Trophoblast cell (in vitro differentiated cells and primary cell): ENCODE measurements at regions not wholly inside any gene's neighbourhood (a gene's known extent, or its start where the extent isn't known, plus 50 kb on each side); places are given as distances from the start of the nearest gene placed in this dataset.

ENCODE experiments used
- DNase-seq, 2 donors: peaks; one replicate each; pipeline ENCODE4 v3.0.0-alpha.2; 2016
- H2AFZ ChIP-seq: 2 replicates; pipeline ENCODE4 v1.6.1; 2013; ENCODE audit warnings: low read length, moderate library complexity, mild to moderate bottlenecking; ENCODE audit not compliant: insufficient read depth, poor library complexity
- H2AK5ac ChIP-seq: 2 replicates; pipeline ENCODE4 v1.6.1; 2013; ENCODE audit warnings: mild to moderate bottlenecking, low read length
- H2BK120ac ChIP-seq: 2 replicates; pipeline ENCODE4 v1.6.1; 2013; ENCODE audit warnings: low read length, mild to moderate bottlenecking, moderate library complexity; ENCODE audit not compliant: insufficient read depth, poor library complexity
- H2BK12ac ChIP-seq: 2 replicates; pipeline ENCODE4 v1.6.1; 2013; ENCODE audit warnings: mild to moderate bottlenecking, low read length, moderate library complexity
- H2BK5ac ChIP-seq: 2 replicates; pipeline ENCODE4 v1.6.1; 2013; ENCODE audit warnings: low read length, low read depth, moderate library complexity, mild to moderate bottlenecking; ENCODE audit not compliant: poor library complexity
- H3K14ac ChIP-seq: 2 replicates; pipeline ENCODE4 v1.6.1; 2013; ENCODE audit warnings: mild to moderate bottlenecking, low read length
- H3K18ac ChIP-seq: 2 replicates; pipeline ENCODE4 v1.6.1; 2013; ENCODE audit warnings: mild to moderate bottlenecking, low read length
- H3K23ac ChIP-seq: 2 replicates; pipeline ENCODE4 v1.6.1; 2013; ENCODE audit warnings: low read length
- H3K27ac ChIP-seq: 2 replicates; pipeline ENCODE4 v1.5.1; 2013; ENCODE audit warnings: low read depth, mild to moderate bottlenecking, inconsistent platforms, low read length, moderate library complexity
- H3K27me3 ChIP-seq: 2 replicates; pipeline ENCODE4 v1.6.1; 2013; ENCODE audit warnings: inconsistent platforms, mild to moderate bottlenecking, low read length, moderate library complexity; ENCODE audit not compliant: insufficient read depth
- H3K36me3 ChIP-seq, 2 experiments: 1 replicate in 1 of 2; 2 replicates in 1 of 2; pipeline ENCODE4 v1.6.1; 2013; ENCODE audit warnings: low read length in 2 of 2, mild to moderate bottlenecking in 2 of 2, moderate library complexity in 1 of 2; ENCODE audit not compliant: insufficient read depth in 2 of 2, control insufficient read depth in 1 of 2
- H3K4ac ChIP-seq: 2 replicates; pipeline ENCODE4 v1.6.1; 2013; ENCODE audit warnings: low read depth, mild to moderate bottlenecking, low read length, moderate library complexity
- H3K4me1 ChIP-seq, 2 experiments: 1 replicate in 1 of 2; 2 replicates in 1 of 2; pipeline ENCODE4 v1.6.1; 2013; ENCODE audit warnings: low read length in 2 of 2, mild to moderate bottlenecking in 2 of 2, moderate library complexity in 1 of 2; ENCODE audit not compliant: insufficient read depth in 2 of 2, control insufficient read depth in 1 of 2
- H3K4me2 ChIP-seq: 2 replicates; pipeline ENCODE4 v1.6.1; 2013; ENCODE audit warnings: inconsistent platforms, mild to moderate bottlenecking, low read length, moderate library complexity
- H3K4me3 ChIP-seq: 2 replicates; pipeline ENCODE4 v1.5.1; 2013; ENCODE audit warnings: mild to moderate bottlenecking, low read depth, low read length, inconsistent platforms
- H3K79me1 ChIP-seq: one replicate; pipeline ENCODE4 v1.6.1; 2013; ENCODE audit warnings: low read length
- H3K79me2 ChIP-seq: 2 replicates; pipeline ENCODE4 v1.6.1; 2013; ENCODE audit warnings: low read length, mild to moderate bottlenecking; ENCODE audit not compliant: control insufficient read depth, insufficient read depth, poor library complexity
- H3K9ac ChIP-seq: 2 replicates; pipeline ENCODE4 v1.6.1; 2013; ENCODE audit warnings: mild to moderate bottlenecking, low read length
- H3K9me3 ChIP-seq: 2 replicates; pipeline ENCODE4 v1.6.1; 2013; ENCODE audit warnings: low read depth, mild to moderate bottlenecking, control low read depth, inconsistent platforms, low read length; ENCODE audit not compliant: insufficient read depth
- H4K12ac ChIP-seq: 2 replicates; pipeline ENCODE4 v1.6.1; 2013; ENCODE audit warnings: low read depth, mild to moderate bottlenecking, low read length, moderate library complexity
- H4K8ac ChIP-seq: 2 replicates; pipeline ENCODE4 v1.6.1; 2013; ENCODE audit warnings: low read depth, mild to moderate bottlenecking, low read length, moderate library complexity
- H4K91ac ChIP-seq: one replicate; pipeline ENCODE4 v1.6.1; 2013; ENCODE audit warnings: low read depth, mild to moderate bottlenecking, low read length, moderate library complexity
- whole genome bisulfite sequencing: extraction: QIAGEN DNeasy Blood & Tissue Kit; methylation state at CpG from one replicate; pipeline ENCODE4 v1.1.7; 2013; ENCODE audit warnings: missing lambda C conversion rate; ENCODE audit not compliant: insufficient read length, insufficient coverage; ENCODE audit errors: extremely low coverage; 5-methylcytosine and 5-hydroxymethylcytosine counted together

GRCh38 chr11:15341587-15341986 is 226.9 kb downstream of the INSC start:
- no peak overlapping the region for H3K4me3 ChIP-seq
- H4K8ac ChIP-seq, result no peak overlapping the region
- H3K4me2 ChIP-seq, result no peak overlapping the region
- WGBS, result no CpG with 5 or more reads among the region's 1 CpG
- H3K79me1 ChIP-seq, result no peaks in the 10 kb centered on the region
- H2AFZ ChIP-seq, result no peak overlapping the region
- H2BK5ac ChIP-seq, result no peak overlapping the region
- H3K27me3 ChIP-seq, result no peaks in the 10 kb centered on the region
- DNase-seq, result no peak
- no peak overlapping the region for H2BK120ac ChIP-seq
- H3K27ac ChIP-seq, result no peak overlapping the region
- H3K9me3 ChIP-seq, result no peaks in the 10 kb centered on the region
- H3K4ac ChIP-seq, result no peak overlapping the region
- no peak overlapping the region for H3K14ac ChIP-seq
- H4K91ac ChIP-seq, result no peak overlapping the region
- no peaks in the 10 kb centered on the region for H3K79me2 ChIP-seq
- no peak overlapping the region for H4K12ac ChIP-seq
- H3K4me1 ChIP-seq, result no peaks in the 10 kb centered on the region
- no peak overlapping the region for H3K18ac ChIP-seq
- no peak overlapping the region for H3K9ac ChIP-seq
- H3K23ac ChIP-seq, result no peak overlapping the region
- H2AK5ac ChIP-seq, result no peak overlapping the region
- no peak overlapping the region for H2BK12ac ChIP-seq
- H3K36me3 ChIP-seq, result no peaks in the 10 kb centered on the region

GRCh38 chr11:15342163-15342562 is 227.4 kb downstream of the INSC start:
- Histone ChIP-seq H2BK5ac (no peak overlapping the region), H3K9ac (no peak overlapping the region)

GRCh38 chr11:15346907-15347306 is 232.2 kb downstream of the INSC start:
- H3K4me1 ChIP-seq, result peaks cover 6 to 16% of the 10 kb centered on the region in 2 experiments
- H3K79me2 ChIP-seq, result no peaks in the 10 kb centered on the region
- WGBS, result no CpG with 5 or more reads among the region's 4 CpGs
- no peak overlapping the region for H4K91ac ChIP-seq
- H4K8ac ChIP-seq, result no peak overlapping the region
- no peak overlapping the region for H3K18ac ChIP-seq
- H3K27ac ChIP-seq, result no peak overlapping the region
- DNase-seq, result peak in 1 of 2 donors; percentile 13
- no peaks in the 10 kb centered on the region for H3K9me3 ChIP-seq
- no peak overlapping the region for H3K9ac ChIP-seq
- H3K14ac ChIP-seq, result no peak overlapping the region
- H2AFZ ChIP-seq, result no peak overlapping the region
- H3K4me3 ChIP-seq, result no peak overlapping the region
- no peak overlapping the region for H4K12ac ChIP-seq
- no peak overlapping the region for H3K4ac ChIP-seq
- H3K23ac ChIP-seq, result no peak overlapping the region
- H3K4me2 ChIP-seq, result no peak overlapping the region
- H3K27me3 ChIP-seq, result no peaks in the 10 kb centered on the region
- H2BK12ac ChIP-seq, result no peak overlapping the region
- no peak overlapping the region for H2AK5ac ChIP-seq
- H3K36me3 ChIP-seq, result no peaks in the 10 kb centered on the region
- H3K79me1 ChIP-seq, result peaks cover 9% of the 10 kb centered on the region
- no peak overlapping the region for H2BK120ac ChIP-seq
- no peak overlapping the region for H2BK5ac ChIP-seq

More at GRCh38 chr11:15342163-15342562, 227.4 kb downstream of the INSC start:
- WGBS, result no CpG with 5 or more reads among the region's 2 CpGs
- Histone ChIP-seq H3K4me3 (no peak overlapping the region), H3K79me1 (no peaks in the 10 kb centered on the region), H3K18ac (no peak overlapping the region), H3K23ac (no peak overlapping the region), H4K12ac (no peak overlapping the region), H3K9me3 (no peaks in the 10 kb centered on the region), H3K14ac (no peak overlapping the region), H3K27ac (no peak overlapping the region), H2AFZ (no peak overlapping the region), H3K79me2 (no peaks in the 10 kb centered on the region), H3K27me3 (no peaks in the 10 kb centered on the region), H2BK120ac (no peak overlapping the region), H4K8ac (no peak overlapping the region), H3K4me2 (no peak overlapping the region), H3K36me3 (no peaks in the 10 kb centered on the region), H3K4me1 (no peaks in the 10 kb centered on the region), H4K91ac (no peak overlapping the region), H2BK12ac (no peak overlapping the region), H2AK5ac (no peak overlapping the region), H3K4ac (no peak overlapping the region)
- no peak for DNase-seq

- Histone ChIP-seq H2BK120ac (no peak overlapping the region), H2AFZ (no peak overlapping the region), H4K8ac (no peak overlapping the region), H2BK12ac (no peak overlapping the region), H2BK5ac (peak overlapping the region; percentile 12), H4K91ac (no peak overlapping the region), H3K36me3 (no peaks in the 10 kb centered on the region), H3K27ac (peak overlapping the region; percentile 44), H3K79me2 (no peaks in the 10 kb centered on the region), H3K4me3 (no peak overlapping the region), H3K79me1 (peaks cover 9% of the 10 kb centered on the region), H3K4me2 (no peak overlapping the region), H3K27me3 (no peaks in the 10 kb centered on the region), H3K4ac (no peak overlapping the region), H3K23ac (no peak overlapping the region), H3K4me1 (peaks cover 6 to 16% of the 10 kb centered on the region in 2 experiments), H3K9ac (no peak overlapping the region), H3K14ac (peak overlapping the region; percentile 21), H4K12ac (no peak overlapping the region), H2AK5ac (no peak overlapping the region), H3K18ac (no peak overlapping the region), H3K9me3 (no peaks in the 10 kb centered on the region)
- WGBS, result no CpG with 5 or more reads among the region's 2 CpGs
- no peak for DNase-seq
These were observed 233.4 kb downstream of the INSC start for GRCh38 chr11:15347969-15348734.
